Endothelial cell of umbilical vein (primary cell): ENCODE measurements at regions not wholly inside any gene's neighbourhood (a gene's known extent, or its start where the extent isn't known, plus 50 kb on each side); places are given as distances from the start of the nearest gene placed in this dataset.

Experiments used
- POLR2A ChIP-seq: IDR thresholded peaks from 2 replicates; pipeline ENCODE4 v1.6.1; 2012; ENCODE audit warnings: low read depth, mild to moderate bottlenecking, control low read depth, low read length
- TF ChIP-seq, protein P1 (sequence below), 2 donors: IDR thresholded peaks; 1 replicate in 1 of 2; 2 replicates in 1 of 2; pipeline ENCODE4 v1.5.1; 2011; ENCODE audit warnings: low read length in 2 of 2, mild to moderate bottlenecking in 2 of 2, moderate library complexity in 2 of 2, control low read depth in 1 of 2, inconsistent platforms in 1 of 2, low read depth in 1 of 2; ENCODE audit not compliant: insufficient read depth in 1 of 2; ENCODE audit errors: extremely low read depth in 1 of 2

DNA sequence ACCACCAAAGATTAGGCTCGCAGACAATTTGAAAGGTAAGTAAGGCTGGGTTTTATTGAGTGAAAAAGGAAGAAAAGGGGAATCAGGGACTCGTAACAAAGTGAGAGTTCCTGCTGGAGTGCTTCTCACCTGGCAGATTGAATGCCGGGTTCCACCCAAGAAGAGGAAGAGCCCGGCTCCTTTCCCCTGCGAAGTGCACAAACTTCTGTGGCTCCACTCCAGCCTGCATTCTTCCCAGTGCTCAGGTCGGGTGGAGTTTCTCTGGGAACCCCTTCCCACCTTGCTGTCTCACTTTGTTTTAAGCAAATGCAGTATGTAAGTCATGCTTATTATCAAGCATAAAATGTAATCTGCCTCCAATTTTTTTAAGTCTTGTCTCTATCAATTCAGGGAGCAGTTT is 87.1 kb upstream of the TMEM106B start:
- TF ChIP-seq POLR2A, result no peak
- TF ChIP-seq, protein P1, sequence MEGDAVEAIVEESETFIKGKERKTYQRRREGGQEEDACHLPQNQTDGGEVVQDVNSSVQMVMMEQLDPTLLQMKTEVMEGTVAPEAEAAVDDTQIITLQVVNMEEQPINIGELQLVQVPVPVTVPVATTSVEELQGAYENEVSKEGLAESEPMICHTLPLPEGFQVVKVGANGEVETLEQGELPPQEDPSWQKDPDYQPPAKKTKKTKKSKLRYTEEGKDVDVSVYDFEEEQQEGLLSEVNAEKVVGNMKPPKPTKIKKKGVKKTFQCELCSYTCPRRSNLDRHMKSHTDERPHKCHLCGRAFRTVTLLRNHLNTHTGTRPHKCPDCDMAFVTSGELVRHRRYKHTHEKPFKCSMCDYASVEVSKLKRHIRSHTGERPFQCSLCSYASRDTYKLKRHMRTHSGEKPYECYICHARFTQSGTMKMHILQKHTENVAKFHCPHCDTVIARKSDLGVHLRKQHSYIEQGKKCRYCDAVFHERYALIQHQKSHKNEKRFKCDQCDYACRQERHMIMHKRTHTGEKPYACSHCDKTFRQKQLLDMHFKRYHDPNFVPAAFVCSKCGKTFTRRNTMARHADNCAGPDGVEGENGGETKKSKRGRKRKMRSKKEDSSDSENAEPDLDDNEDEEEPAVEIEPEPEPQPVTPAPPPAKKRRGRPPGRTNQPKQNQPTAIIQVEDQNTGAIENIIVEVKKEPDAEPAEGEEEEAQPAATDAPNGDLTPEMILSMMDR (IDR thresholded peaks at IDR 0.05; ENCODE audit: extremely low read depth in 1 of 2, insufficient read depth in 1 of 2, low read depth in 1 of 2, low read length in 2 of 2), result no peak
